GM21360 (cell line): ENCODE measurements at regions not wholly inside any gene's neighbourhood (a gene's known extent, or its start where the extent isn't known, plus 50 kb on each side); places are given as distances from the start of the nearest gene placed in this dataset.
"Not testable (repeated sequence)": the region's sequence is repeated elsewhere in the genome, so short reads cannot be mapped to it uniquely, and the experiment has no call there.

Experiments
- ATAC-seq: cut with Tn5 transposase; IDR thresholded peaks from one replicate; pipeline ENCODE4 v1.9.1; 2021; ENCODE audit warnings: mild to moderate bottlenecking, moderate library complexity; ENCODE audit not compliant: unreplicated experiment

GRCh38 chr9:75532233-75533050 is 358.0 kb upstream of the PCSK5 start:
- ATAC-seq = no peak

- ATAC-seq = no peak
These were observed 350.9 kb upstream of the PCSK5 start for GRCh38 chr9:75539523-75539922.

GRCh38 chr9:75540185-75540584 is 350.3 kb upstream of the PCSK5 start:
- ATAC-seq = no peak

GRCh38 chr9:75541734-75542133 is 348.7 kb upstream of the PCSK5 start:
- ATAC-seq = no peak

GRCh38 chr9:75544815-75545214 is 345.7 kb upstream of the PCSK5 start:
- no peak for ATAC-seq

- ATAC-seq = no peak
These were observed 345.2 kb upstream of the PCSK5 start for GRCh38 chr9:75545287-75545686.

GRCh38 chr9:75548871-75549270 is 341.6 kb upstream of the PCSK5 start:
- ATAC-seq = no peak

GRCh38 chr9:75551861-75552260 is 338.6 kb upstream of the PCSK5 start:
- ATAC-seq = no peak

GRCh38 chr9:75552941-75553340 is 337.5 kb upstream of the PCSK5 start:
- ATAC-seq = no peak

- ATAC-seq = not testable (repeated sequence)
These were observed 323.7 kb upstream of the PCSK5 start for GRCh38 chr9:75566813-75567212.

- no peak for ATAC-seq
These were observed 319.9 kb upstream of the PCSK5 start for GRCh38 chr9:75570538-75570937.

GRCh38 chr9:75574569-75574968 is 315.9 kb upstream of the PCSK5 start:
- no peak for ATAC-seq

- ATAC-seq = no peak
These were observed 307.6 kb upstream of the PCSK5 start for GRCh38 chr9:75582870-75583269.

- no peak for ATAC-seq
These were observed 301.7 kb upstream of the PCSK5 start for GRCh38 chr9:75588808-75589207.

GRCh38 chr9:75589497-75589896 is 301.0 kb upstream of the PCSK5 start:
- ATAC-seq = no peak

- no peak for ATAC-seq
These were observed 298.5 kb upstream of the PCSK5 start for GRCh38 chr9:75591972-75592371.

GRCh38 chr9:75592586-75592985 is 297.9 kb upstream of the PCSK5 start:
- no peak for ATAC-seq

- ATAC-seq = no peak
These were observed 296.6 kb upstream of the PCSK5 start for GRCh38 chr9:75593920-75594319.

GRCh38 chr9:75599126-75599525 is 291.3 kb upstream of the PCSK5 start:
- no peak for ATAC-seq

GRCh38 chr9:75601280-75601679 is 289.2 kb upstream of the PCSK5 start:
- ATAC-seq = no peak

GRCh38 chr9:75602060-75602459 is 288.4 kb upstream of the PCSK5 start:
- ATAC-seq = no peak

- ATAC-seq = no peak
These were observed 285.8 kb upstream of the PCSK5 start for GRCh38 chr9:75604661-75605060.

- ATAC-seq = no peak
These were observed 283.0 kb upstream of the PCSK5 start for GRCh38 chr9:75607521-75607920.
